A549 (cell line): ENCODE measurements at regions not wholly inside any gene's neighbourhood (a gene's known extent, or its start where the extent isn't known, plus 50 kb on each side); places are given as distances from the start of the nearest gene placed in this dataset.

Experiments used
- BHLHE40 ChIP-seq: IDR thresholded peaks from 2 replicates; pipeline ENCODE4 v1.6.1; 2012; ENCODE audit warnings: low read depth, low read length, inconsistent platforms
- CEBPB ChIP-seq, 2 experiments: fragments of >200 bp in 1 of 2; sonication (Bioruptor Twin) in 1 of 2; formaldehyde crosslinking in 1 of 2; IDR thresholded peaks; 2 replicates each; pipeline ENCODE4 v1.6.1; 2012 to 2016
- EHMT2 ChIP-seq: fragments of 200-600 bp; sonication (generic); IDR thresholded peaks from 2 replicates; pipeline ENCODE4 v1.6.1; 2016; ENCODE audit warnings: antibody characterized with exemption, low read depth, mild to moderate bottlenecking, moderate library complexity
- EP300 ChIP-seq, 2 experiments: fragments of >200 bp; sonication (Bioruptor Twin); formaldehyde crosslinking; IDR thresholded peaks; 2 replicates in 1 of 2; 3 replicates in 1 of 2; pipeline ENCODE4 v1.6.1; 2016 to 2017
- HOXA7 ChIP-seq: fragments of 250-450 bp; sonication (Bioruptor Pico); IDR thresholded peaks from 2 replicates; pipeline ENCODE4 v1.5.0; 2020; ENCODE audit warnings: mild to moderate bottlenecking, moderate library complexity
- JUN ChIP-seq, 2 experiments: fragments of >200 bp; sonication (Bioruptor Twin); formaldehyde crosslinking; IDR thresholded peaks; 2 replicates in 1 of 2; 3 replicates in 1 of 2; pipeline ENCODE4 v1.6.1; 2016 to 2017
- KDM5A ChIP-seq: fragments of 200-600 bp; sonication (generic); IDR thresholded peaks from 2 replicates; pipeline ENCODE4 v1.6.1; 2016; ENCODE audit warnings: antibody characterized with exemption, mild to moderate bottlenecking
- NFE2L2 ChIP-seq: fragments of 150-350 bp; conservative IDR thresholded peaks from 2 replicates; pipeline ENCODE4 v1.6.1; 2014; ENCODE audit warnings: low read length
- NR3C1 ChIP-seq: fragments of >200 bp; sonication (Bioruptor Twin); formaldehyde crosslinking; IDR thresholded peaks from 3 replicates; pipeline ENCODE4 v1.6.1; 2017
- POLR2A ChIP-seq: IDR thresholded peaks from 2 replicates; pipeline ENCODE4 v1.6.1; 2012; ENCODE audit warnings: mild to moderate bottlenecking, low read length
- RCOR1 ChIP-seq: fragments of 150-350 bp; IDR thresholded peaks from 2 replicates; pipeline ENCODE4 v1.6.1; 2014; ENCODE audit warnings: antibody characterized with exemption, low read length, low read depth
- TF ChIP-seq, protein P1 (sequence below): fragments of >200 bp; sonication (Bioruptor Twin); formaldehyde crosslinking; IDR thresholded peaks from 3 replicates; pipeline ENCODE4 v1.5.1; 2016
- TF ChIP-seq, protein P2 (sequence below): fragments of 200-600 bp; sonication (generic); IDR thresholded peaks from 2 replicates; pipeline ENCODE4 v1.6.1; 2016; ENCODE audit warnings: antibody characterized with exemption, mild to moderate bottlenecking, moderate library complexity
- TF ChIP-seq, protein P3 (sequence below): fragments of 250-450 bp; sonication (Bioruptor Pico); IDR thresholded peaks from 2 replicates; pipeline ENCODE4 v1.5.0; 2020; ENCODE audit warnings: low read depth, mild to moderate bottlenecking, moderate library complexity

DNA sequence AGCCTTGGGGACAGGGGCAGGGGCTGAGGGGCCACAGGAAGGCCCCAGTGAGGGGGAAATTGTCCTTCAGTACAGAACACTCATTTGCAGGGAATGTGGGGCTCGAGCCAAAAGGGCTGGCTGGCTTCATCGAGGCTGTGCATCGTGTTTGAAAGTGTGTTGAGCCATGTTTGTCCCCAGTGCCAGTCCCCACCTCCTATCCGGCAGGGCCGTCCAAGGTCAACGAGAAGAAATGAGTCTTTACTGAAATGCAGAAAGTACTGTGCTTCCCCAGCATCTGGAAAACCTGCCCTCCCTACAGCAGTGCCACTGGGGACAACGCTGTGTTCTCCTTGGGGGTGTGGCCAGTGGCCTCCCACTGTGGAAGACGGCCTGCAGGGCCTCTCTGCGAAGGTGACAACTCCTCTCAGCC is 214.1 kb downstream of the KLF6 start:
- TF ChIP-seq RCOR1 (no peak), POLR2A (no peak), HOXA7 (CRISPR knock-in tag) (no peak), JUN (IDR thresholded peaks at IDR 0.05) (no peak), KDM5A (no peak), EP300 (IDR thresholded peaks at IDR 0.05) (no peak), NFE2L2 (no peak), NR3C1 (no peak), CEBPB (IDR thresholded peaks at IDR 0.05) (no peak), BHLHE40 (no peak), EHMT2 (no peak)
- TF ChIP-seq, protein P1, sequence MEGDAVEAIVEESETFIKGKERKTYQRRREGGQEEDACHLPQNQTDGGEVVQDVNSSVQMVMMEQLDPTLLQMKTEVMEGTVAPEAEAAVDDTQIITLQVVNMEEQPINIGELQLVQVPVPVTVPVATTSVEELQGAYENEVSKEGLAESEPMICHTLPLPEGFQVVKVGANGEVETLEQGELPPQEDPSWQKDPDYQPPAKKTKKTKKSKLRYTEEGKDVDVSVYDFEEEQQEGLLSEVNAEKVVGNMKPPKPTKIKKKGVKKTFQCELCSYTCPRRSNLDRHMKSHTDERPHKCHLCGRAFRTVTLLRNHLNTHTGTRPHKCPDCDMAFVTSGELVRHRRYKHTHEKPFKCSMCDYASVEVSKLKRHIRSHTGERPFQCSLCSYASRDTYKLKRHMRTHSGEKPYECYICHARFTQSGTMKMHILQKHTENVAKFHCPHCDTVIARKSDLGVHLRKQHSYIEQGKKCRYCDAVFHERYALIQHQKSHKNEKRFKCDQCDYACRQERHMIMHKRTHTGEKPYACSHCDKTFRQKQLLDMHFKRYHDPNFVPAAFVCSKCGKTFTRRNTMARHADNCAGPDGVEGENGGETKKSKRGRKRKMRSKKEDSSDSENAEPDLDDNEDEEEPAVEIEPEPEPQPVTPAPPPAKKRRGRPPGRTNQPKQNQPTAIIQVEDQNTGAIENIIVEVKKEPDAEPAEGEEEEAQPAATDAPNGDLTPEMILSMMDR: no peak
- TF ChIP-seq, protein P2, sequence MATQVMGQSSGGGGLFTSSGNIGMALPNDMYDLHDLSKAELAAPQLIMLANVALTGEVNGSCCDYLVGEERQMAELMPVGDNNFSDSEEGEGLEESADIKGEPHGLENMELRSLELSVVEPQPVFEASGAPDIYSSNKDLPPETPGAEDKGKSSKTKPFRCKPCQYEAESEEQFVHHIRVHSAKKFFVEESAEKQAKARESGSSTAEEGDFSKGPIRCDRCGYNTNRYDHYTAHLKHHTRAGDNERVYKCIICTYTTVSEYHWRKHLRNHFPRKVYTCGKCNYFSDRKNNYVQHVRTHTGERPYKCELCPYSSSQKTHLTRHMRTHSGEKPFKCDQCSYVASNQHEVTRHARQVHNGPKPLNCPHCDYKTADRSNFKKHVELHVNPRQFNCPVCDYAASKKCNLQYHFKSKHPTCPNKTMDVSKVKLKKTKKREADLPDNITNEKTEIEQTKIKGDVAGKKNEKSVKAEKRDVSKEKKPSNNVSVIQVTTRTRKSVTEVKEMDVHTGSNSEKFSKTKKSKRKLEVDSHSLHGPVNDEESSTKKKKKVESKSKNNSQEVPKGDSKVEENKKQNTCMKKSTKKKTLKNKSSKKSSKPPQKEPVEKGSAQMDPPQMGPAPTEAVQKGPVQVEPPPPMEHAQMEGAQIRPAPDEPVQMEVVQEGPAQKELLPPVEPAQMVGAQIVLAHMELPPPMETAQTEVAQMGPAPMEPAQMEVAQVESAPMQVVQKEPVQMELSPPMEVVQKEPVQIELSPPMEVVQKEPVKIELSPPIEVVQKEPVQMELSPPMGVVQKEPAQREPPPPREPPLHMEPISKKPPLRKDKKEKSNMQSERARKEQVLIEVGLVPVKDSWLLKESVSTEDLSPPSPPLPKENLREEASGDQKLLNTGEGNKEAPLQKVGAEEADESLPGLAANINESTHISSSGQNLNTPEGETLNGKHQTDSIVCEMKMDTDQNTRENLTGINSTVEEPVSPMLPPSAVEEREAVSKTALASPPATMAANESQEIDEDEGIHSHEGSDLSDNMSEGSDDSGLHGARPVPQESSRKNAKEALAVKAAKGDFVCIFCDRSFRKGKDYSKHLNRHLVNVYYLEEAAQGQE: no peak
- TF ChIP-seq, protein P3, sequence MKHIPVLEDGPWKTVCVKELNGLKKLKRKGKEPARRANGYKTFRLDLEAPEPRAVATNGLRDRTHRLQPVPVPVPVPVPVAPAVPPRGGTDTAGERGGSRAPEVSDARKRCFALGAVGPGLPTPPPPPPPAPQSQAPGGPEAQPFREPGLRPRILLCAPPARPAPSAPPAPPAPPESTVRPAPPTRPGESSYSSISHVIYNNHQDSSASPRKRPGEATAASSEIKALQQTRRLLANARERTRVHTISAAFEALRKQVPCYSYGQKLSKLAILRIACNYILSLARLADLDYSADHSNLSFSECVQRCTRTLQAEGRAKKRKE: no peak
